GM19035 (cell line): ENCODE measurements at regions not wholly inside any gene's neighbourhood (a gene's known extent, or its start where the extent isn't known, plus 50 kb on each side); places are given as distances from the start of the nearest gene placed in this dataset.
A peak's percentile ranks its signal among the peaks of the same experiment; 100 is the strongest.

Experiments used
- ATAC-seq: cut with Tn5 transposase; IDR thresholded peaks from one replicate; pipeline ENCODE4 v1.9.1; 2021; ENCODE audit not compliant: unreplicated experiment

DNA sequence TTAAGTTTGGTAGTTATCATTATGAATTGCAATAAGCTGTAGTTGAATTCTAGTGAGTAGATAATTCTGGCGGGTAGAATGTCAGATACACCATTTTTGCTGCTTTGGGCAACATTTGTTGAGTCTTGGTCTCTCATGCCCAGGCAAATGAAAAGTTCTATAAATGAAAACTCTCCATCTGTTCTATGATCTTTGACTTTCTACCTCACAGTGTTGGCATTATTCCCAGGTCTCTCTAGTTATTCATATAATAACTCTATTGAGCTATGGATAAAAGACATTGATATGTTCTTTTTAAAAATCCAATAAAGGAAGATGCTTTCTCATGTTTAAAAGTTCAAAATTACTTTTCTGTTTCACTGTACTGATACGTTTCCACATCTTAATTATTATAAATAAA lies 415.3 kb upstream of the SEMA3D start:
- no peak for ATAC-seq

DNA sequence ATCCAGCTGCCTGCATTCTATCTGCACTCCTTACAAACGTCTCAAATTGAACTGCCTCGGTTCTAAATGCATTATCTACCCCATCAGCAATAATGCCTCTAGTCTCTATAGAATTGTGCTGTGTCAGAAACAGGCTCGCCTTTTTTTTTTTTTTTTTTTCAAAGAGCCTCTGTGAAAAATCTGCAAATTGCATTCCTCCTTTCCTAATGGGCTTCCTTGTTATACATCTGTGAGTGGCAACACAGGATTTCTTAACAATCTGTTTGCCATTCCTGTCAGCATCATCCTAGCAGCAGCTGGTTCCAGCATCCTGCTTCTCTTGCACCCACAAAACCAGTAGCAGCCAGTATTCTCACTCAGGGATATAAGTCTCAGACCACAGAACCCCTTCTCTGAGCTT lies 413.5 kb upstream of the SEMA3D start:
- no peak for ATAC-seq

DNA sequence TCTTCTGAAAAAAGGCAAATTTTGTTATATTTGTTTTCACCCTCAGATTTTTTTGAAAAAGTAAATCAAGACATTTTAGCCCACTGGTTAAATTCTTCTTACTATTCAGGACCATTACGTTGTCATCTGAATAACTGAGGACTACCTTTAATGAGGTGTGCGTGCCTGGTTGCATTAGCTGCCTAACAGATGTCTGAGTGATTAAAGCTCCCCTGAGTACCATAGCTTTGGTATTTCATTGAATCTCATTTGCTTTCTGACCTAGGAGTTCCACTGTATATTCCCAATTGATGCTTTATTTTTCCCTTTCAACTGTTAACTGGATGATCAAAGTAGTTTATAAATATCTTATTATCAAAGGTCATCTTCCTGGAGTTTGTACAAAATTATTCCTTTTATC lies 410.0 kb upstream of the SEMA3D start:
- ATAC-seq: no peak

DNA sequence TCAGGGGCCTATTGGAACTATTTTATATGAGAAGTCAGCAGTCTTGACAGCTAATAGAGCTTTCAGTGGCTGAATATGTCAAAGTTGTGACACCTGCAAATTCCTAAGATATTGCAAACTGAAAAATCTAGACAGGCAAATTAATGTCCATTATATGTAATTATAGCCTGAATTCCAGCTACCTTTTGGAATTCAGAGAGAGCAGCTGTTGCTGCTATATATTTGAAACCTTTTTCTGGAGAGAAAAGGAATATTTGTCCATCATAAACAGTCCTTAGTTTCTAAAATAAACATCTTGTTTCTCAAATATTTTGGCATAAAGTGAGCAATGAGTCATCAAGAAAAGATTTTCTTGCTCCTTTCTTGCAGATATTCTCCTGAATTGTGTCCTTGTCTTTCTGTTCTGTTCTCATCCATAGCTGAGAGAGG lies 408.9 kb upstream of the SEMA3D start:
- ATAC-seq: no peak

DNA sequence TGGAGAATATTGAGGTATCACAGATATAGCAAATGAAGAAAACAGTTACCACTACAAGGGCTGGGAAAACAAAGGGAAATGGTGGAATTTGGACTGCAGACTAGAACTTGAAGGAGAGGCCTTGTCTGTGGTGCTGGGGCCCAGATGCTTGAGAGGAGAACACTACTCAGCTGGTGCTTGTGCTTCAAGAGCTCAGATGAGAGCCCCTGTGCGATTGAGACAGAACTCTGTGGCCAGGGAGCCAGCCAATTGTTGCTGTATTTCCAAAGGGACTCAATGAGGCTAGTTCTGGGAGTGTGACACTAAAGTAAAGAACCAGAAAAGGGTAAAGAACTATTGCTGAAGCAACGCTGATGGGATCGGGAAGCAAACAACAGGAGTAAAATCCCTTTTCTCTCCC lies 406.5 kb upstream of the SEMA3D start:
- ATAC-seq: no peak

DNA sequence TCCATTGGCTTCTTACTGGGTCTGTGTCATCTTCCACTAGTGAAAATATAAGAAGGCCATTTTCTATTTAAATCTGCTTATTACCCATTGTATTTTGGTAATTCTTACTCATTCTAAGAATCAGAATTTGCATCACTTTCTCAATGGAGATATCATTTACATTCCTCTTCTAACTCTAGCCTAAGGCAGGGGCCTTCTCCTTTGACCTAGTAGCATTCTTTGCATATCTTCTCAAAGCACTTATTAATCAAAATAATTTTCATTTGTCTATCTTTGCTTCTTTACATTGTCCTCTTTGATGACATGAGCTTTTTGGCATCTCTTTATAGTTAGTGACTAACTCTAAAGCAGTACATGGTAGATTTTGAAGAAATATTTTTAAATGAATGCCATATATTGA lies 400.9 kb upstream of the SEMA3D start:
- ATAC-seq: no peak

DNA sequence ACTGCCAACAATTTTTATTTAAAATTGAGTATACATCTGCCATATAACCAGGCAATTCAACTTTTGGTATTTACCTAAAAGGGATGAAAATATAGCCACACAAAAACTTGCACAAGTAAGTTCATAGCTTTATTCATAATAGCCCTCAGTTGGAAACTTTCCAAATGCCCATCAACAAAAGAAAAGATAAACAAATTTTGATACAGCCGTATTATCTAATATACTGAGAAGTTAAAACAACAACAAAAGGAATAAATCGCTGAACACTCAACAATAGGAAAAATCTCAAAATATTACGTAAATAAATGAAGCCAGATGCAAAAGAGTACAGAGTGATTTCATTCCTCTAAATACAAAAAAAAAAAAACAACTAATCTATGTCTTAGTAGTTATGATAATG lies 399.2 kb upstream of the SEMA3D start:
- no peak for ATAC-seq

DNA sequence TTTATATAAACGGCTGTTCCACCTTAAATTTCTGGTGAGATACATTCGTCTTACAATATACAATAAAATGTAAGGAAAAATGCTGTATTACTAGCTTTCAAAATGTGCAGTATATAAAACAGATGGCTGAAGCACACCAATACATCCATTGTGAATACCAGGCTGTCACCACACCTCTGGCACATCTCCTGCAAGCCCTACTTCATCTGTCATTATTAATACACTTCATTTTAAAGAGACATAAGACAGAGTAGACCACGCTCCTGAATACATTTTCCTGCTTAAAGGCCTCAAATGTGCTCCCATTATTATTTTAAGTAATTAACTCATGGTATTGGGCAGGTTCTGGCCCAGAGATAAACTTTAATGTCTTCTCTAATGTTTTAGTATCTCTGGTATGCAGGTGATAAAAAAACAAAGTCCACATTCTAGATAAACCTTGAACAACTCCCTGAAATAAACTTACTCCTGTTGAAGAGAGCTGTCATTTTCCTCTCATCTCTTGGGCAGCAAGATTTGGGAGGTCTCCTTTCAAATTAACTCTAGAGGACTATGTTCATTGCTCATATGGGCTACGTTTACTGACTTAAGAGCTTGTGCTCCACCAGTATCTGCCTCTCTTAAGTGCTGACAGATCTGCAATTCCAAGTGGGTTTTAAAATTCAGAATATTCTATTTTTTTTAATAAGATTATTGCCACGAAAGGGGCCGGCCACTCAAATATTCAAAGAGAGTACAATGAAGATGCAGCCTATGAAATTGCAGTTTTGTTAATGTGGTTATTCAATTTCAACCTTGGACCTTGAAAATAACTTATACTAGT lies 396.5 kb upstream of the SEMA3D start:
- ATAC-seq: no peak

GRCh38 chr7:85573844-85574243 lies 387.0 kb upstream of the SEMA3D start:
- ATAC-seq: no peak

GRCh38 chr7:85573346-85573745 lies 386.5 kb upstream of the SEMA3D start:
- ATAC-seq: no peak

DNA sequence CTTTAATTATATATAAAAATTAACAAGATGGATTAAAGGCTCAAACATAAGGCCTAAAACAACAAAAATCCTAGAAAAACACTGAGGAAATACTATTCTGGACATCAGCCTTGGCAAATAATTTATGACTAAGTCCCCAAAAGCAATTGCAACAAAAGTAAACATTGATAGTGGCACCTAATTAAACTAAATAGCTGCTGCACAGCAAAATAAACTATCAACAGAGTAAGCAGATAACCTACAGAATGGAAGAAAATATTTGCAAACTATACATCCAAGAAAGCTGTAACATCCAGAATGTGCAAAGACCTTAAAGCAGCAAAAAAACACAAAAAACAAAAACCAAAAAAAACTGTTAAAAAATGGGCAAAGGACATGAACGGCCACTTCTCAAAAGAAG lies 384.0 kb upstream of the SEMA3D start:
- no peak for ATAC-seq

GRCh38 chr7:85567983-85568382 lies 381.1 kb upstream of the SEMA3D start:
- ATAC-seq: no peak

DNA sequence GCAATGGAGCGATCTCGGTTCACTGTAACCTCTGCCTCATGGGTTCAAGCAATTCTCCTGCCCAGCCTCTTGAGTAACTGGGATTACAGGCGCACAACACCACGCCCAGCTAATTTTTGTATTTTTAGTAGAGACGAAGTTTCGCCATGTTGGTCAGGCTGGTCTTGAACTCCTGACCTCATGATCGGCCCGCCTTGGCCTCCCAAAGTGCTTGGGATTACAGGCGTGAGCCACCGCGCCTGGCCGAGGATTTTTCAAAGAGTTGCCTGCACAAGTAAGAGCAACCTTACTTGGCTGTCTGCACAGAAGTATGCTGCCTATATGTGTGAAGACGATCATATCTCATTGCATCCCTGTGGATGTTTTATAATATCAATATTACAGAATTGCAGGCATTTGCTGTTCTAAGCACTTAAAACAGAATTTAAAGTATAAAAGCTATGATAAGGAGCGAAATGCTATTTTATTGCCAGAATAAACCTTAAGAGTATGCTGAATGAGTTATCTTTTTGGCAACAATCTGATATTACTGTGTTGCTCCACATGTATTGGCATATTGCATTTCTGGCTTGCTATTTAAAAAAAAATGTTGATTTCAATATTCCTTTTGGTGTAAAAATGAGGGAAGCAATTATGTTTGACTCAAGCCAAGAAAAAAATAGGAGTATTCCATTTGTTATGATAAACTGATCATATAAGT lies 379.4 kb upstream of the SEMA3D start:
- no peak for ATAC-seq

DNA sequence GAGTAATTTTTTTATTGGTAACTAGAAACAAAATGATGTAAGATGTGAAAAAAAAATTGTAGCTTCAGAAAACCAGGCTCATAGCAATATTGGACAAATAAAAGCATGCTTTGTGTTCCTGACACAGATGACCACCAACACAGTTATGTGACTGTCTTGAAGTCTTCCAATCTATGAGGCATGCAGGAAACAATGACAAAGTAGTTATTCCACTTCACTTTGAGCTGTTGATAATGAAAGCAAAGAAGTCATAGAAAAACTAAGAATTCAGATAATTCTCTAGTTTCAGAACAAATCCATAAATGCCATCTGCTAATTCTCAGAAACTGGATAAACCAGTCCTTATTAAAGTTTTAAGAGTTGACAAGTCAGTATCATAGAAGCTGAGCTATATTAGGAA lies 378.4 kb upstream of the SEMA3D start:
- no peak for ATAC-seq

DNA sequence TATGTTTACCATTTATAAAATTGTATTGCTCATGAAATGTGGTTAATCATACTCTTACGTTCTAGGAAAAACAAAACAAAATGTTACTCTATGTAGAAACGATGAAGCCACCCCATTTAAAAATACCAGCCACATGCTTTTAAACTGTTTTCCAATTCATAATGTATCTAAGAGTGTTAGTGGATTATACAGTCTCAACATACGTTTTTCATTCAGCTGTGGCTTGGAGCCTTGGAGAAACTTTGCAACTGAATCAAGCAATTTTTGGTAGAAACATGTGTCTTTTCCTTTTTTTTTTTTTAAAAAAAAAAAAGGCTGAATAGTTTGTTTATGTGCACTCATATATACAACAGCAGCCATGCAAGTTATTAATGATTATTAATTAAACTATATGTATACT lies 378.0 kb upstream of the SEMA3D start:
- ATAC-seq: no peak

DNA sequence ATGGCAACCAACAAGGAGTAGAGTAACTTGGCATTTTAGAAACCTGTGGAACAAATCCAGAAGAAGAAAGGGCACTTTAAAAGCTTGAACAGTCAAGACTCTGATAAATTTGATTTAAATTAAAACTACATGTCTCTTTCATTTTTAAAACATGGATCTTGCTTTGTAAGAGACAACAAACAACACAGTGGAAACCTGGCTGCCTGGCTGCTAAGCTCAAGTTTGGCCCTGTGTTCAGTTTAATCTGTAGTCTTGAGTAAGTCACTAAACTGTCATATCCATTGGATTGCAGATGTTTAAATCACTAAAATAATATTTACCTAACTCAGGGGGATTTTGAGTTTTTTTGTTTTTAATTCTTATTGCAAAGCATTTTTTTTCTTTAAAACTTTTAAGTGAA lies 374.9 kb upstream of the SEMA3D start:
- no peak for ATAC-seq

DNA sequence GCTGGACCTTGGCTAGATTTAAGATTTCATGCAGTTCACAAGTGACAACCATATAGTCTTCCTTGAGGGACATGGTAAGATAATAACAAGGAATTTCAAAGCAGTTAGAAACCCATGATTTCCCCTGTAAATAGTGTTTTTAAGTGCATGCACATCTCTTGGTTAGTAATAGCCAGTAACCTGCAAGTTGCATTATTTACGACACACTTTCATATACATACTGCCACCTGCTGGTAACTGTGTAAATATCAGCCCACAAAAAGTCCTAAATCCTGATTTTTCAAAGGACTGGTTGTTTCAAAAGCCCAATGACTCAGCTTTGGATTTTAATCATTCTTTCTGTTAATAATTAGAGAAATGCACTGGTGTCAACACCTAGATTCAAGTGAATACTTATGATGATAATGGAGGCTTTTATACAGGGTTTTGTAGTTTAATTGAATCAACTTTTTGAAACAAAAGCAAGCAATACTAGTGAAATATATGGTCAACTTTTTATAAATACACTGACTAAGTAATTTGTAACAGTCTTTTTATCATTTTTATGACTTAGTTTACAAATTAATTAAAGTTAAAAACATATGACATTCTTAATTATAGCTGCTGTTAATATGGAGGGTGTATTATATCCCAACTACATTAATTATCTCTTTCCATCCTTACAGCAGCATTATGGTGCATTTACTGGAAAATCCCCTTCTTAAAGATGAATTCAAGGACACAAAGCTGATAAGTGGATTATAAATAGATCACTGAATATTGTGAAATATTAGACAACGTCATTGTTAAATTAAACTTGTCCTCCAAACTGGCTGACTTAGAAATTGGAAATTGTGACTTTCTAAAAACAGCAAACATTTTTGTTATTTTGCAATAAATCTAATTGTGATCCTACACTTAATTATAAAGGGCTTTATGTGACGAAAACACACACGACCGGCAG lies 367.7 kb upstream of the SEMA3D start:
- ATAC-seq: peak; percentile 76

DNA sequence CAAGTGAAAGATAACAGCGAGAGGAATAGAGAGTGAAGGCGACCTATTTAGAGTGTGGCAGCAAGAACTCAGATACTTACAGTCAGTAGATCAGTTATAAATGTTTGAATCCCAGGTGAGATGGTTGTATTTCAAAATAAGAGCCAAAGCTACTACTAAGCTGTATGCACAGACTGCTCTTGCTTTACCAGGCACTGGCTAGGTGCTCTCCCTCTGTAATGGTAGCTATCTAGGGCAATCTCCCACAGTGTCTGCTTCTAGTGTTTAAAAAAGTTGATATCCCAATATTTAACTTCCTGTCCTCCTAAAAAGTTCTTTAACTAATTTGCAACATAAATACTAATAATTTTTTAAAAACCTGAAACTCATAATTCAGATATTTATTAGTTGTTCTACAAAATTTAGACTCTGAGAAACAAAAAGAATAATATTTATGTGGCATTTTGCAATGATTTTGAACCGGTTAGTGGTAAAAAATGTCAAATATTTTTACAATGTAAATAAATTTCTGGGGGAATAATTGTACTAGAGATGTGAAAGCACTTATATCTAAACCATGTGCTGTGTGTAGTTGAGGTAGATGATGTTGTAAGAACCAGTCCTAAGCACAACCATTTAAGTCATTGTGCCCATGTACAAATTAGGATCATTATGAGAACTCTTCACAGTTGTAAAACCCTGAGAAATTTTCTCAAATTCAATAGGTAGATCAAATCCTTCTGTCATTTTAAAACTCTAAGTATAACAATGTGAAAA lies 349.3 kb upstream of the SEMA3D start:
- ATAC-seq: no peak

GRCh38 chr7:85529831-85530230 lies 343.0 kb upstream of the SEMA3D start:
- no peak for ATAC-seq

GRCh38 chr7:85529201-85529600 lies 342.3 kb upstream of the SEMA3D start:
- ATAC-seq: no peak

DNA sequence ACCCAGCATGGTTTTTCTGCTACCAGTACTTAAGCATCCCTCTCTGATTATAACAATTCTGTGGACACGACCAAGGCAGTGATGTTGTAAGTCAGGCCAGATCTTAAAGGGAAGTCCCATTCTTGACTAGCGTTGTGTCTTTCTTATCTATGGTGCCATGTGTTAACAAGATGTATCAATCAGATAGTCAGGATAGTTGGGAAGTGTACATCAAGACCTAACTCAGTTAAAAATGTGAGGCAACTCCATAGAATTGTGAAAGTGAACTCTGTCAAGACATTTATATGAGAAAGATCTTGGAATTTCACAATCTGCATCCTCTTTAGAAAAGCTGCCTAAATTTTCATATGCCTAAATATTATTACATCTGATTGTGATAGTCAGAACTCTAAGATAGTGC lies 341.7 kb upstream of the SEMA3D start:
- ATAC-seq: no peak
